IMR-90 (cell line): ENCODE measurements at regions not wholly inside any gene's neighbourhood (a gene's known extent, or its start where the extent isn't known, plus 50 kb on each side); places are given as distances from the start of the nearest gene placed in this dataset.

ENCODE experiments used
- ATAC-seq: fragments of 200-7000 bp; cut with Tn5 transposase; 2 replicates; pipeline ENCODE4 v1.9.1; 2020; ENCODE audit warnings: low read depth, mild to moderate bottlenecking, moderate library complexity
- BruUV-seq: library from RNA; stranded (reverse); fragments of 400-500 nt; replicated peaks from 2 replicates; lab custom pipeline; 2021; lab: Mats Ljungman, UMichigan
- CTCF ChIA-PET: fragments of 300-600 bp; formaldehyde crosslinking; extraction: SDS; loops from one replicate; lab custom pipeline; 2021; ENCODE audit warnings: antibody characterized with exemption; lab: Yijun Ruan, JAX
- POLR2A ChIA-PET: fragments of 300-600 bp; sonication (Branson Sonifier 250); formaldehyde crosslinking; loops from one replicate; lab custom pipeline; 2022; ENCODE audit warnings: antibody characterized with exemption; ENCODE audit not compliant: unreplicated experiment; lab: Charles Lee
- DNase-seq: peaks from one replicate; pipeline ENCODE4 v3.0.0; 2013
- H2AFZ ChIP-seq: replicated peaks from 2 replicates; pipeline ENCODE3; 2013; ENCODE audit warnings: low read length, mild to moderate bottlenecking; ENCODE audit not compliant: poor library complexity
- H2AK5ac ChIP-seq: 2 replicates; pipeline ENCODE4 v1.6.1; 2013; ENCODE audit warnings: low read depth, low read length, inconsistent platforms
- H2AK9ac ChIP-seq: replicated peaks from 2 replicates; pipeline ENCODE3; 2013; ENCODE audit warnings: mild to moderate bottlenecking, low read depth, low read length, moderate library complexity; ENCODE audit not compliant: poor library complexity
- H2BK120ac ChIP-seq: 2 replicates; pipeline ENCODE4 v1.6.1; 2013; ENCODE audit warnings: low read depth, low read length, inconsistent platforms
- H2BK15ac ChIP-seq: 3 replicates; pipeline ENCODE4 v1.6.1; 2013; ENCODE audit warnings: low read depth, low read length, inconsistent platforms
- H2BK20ac ChIP-seq: 2 replicates; pipeline ENCODE4 v1.6.1; 2013; ENCODE audit warnings: low read depth, mild to moderate bottlenecking, inconsistent platforms, low read length, moderate library complexity
- H2BK5ac ChIP-seq: 2 replicates; pipeline ENCODE4 v1.6.1; 2013; ENCODE audit warnings: mild to moderate bottlenecking, low read depth, low read length, inconsistent platforms; ENCODE audit not compliant: poor library complexity, severe bottlenecking
- H3K14ac ChIP-seq: replicated peaks from 2 replicates; pipeline ENCODE4 v1.6.1; 2013; ENCODE audit warnings: low read depth, low read length, inconsistent platforms
- H3K18ac ChIP-seq: 2 replicates; pipeline ENCODE4 v1.6.1; 2013; ENCODE audit warnings: low read depth, low read length, control low read depth
- H3K23ac ChIP-seq: 2 replicates; pipeline ENCODE4 v1.6.1; 2013; ENCODE audit warnings: low read depth, low read length, inconsistent platforms
- H3K27ac ChIP-seq: 2 replicates; pipeline ENCODE4 v1.5.1; 2013; ENCODE audit warnings: mild to moderate bottlenecking, control low read depth, low read length; ENCODE audit not compliant: insufficient read depth
- H3K27me3 ChIP-seq: 2 replicates; pipeline ENCODE4 v1.6.1; 2013; ENCODE audit warnings: low read length; ENCODE audit not compliant: control insufficient read depth, insufficient read depth
- H3K36me3 ChIP-seq: 2 replicates; pipeline ENCODE4 v1.6.1; 2013; ENCODE audit warnings: low read length, mixed read lengths; ENCODE audit not compliant: control insufficient read depth, insufficient read depth
- H3K4ac ChIP-seq: 2 replicates; pipeline ENCODE4 v1.6.1; 2013; ENCODE audit warnings: low read depth, low read length, inconsistent platforms
- H3K4me1 ChIP-seq: 2 replicates; pipeline ENCODE4 v1.6.1; 2013; ENCODE audit warnings: low read length, mixed read lengths; ENCODE audit not compliant: control insufficient read depth, insufficient read depth
- H3K4me2 ChIP-seq: 2 replicates; pipeline ENCODE4 v1.6.1; 2013; ENCODE audit warnings: low read depth, mild to moderate bottlenecking, control low read depth, low read length, moderate library complexity
- H3K4me3 ChIP-seq: 2 replicates; pipeline ENCODE4 v1.5.1; 2013; ENCODE audit warnings: low read depth, mild to moderate bottlenecking, control low read depth, low read length, moderate library complexity; ENCODE audit not compliant: insufficient read depth
- H3K56ac ChIP-seq: 2 replicates; pipeline ENCODE4 v1.6.1; 2013; ENCODE audit warnings: low read length, inconsistent platforms; ENCODE audit not compliant: insufficient read depth; ENCODE audit errors: extremely low read depth
- H3K79me1 ChIP-seq, 2 experiments: 2 replicates each; pipeline ENCODE4 v1.6.1; 2013; ENCODE audit warnings: low read length in 2 of 2, inconsistent platforms in 1 of 2, low read depth in 1 of 2
- H3K9ac ChIP-seq: 2 replicates; pipeline ENCODE4 v1.6.1; 2013; ENCODE audit warnings: low read depth, low read length, control low read depth
- H3K9me1 ChIP-seq: 2 replicates; pipeline ENCODE4 v1.6.1; 2013; ENCODE audit warnings: low read length, inconsistent platforms; ENCODE audit not compliant: insufficient read depth
- H3K9me3 ChIP-seq: 2 replicates; pipeline ENCODE4 v1.6.1; 2013; ENCODE audit warnings: low read length; ENCODE audit not compliant: control insufficient read depth, insufficient read depth
- H4K20me1 ChIP-seq: 2 replicates; pipeline ENCODE4 v1.6.1; 2013; ENCODE audit warnings: low read length, inconsistent platforms; ENCODE audit not compliant: insufficient read depth
- H4K5ac ChIP-seq: 2 replicates; pipeline ENCODE4 v1.6.1; 2013; ENCODE audit warnings: mild to moderate bottlenecking, low read depth, low read length, control low read depth
- H4K8ac ChIP-seq, 2 experiments: 2 replicates each; pipeline ENCODE4 v1.6.1; 2013; ENCODE audit warnings: low read depth in 2 of 2, low read length in 2 of 2, control low read depth in 1 of 2, inconsistent platforms in 1 of 2
- H4K91ac ChIP-seq: 2 replicates; pipeline ENCODE4 v1.6.1; 2013; ENCODE audit warnings: low read depth, low read length, inconsistent platforms; ENCODE audit not compliant: insufficient read depth
- BHLHE40 ChIP-seq: fragments of 150-350 bp; IDR thresholded peaks from 2 replicates; pipeline ENCODE4 v1.6.1; 2016; ENCODE audit warnings: mild to moderate bottlenecking, low read depth, low read length
- CEBPB ChIP-seq: IDR thresholded peaks from 2 replicates; pipeline ENCODE4 v1.6.1; 2012; ENCODE audit warnings: low read depth, low read length, improper control_type of control experiment
- CHD1 ChIP-seq: IDR thresholded peaks from 2 replicates; pipeline ENCODE4 v1.6.1; 2012; ENCODE audit warnings: low read depth, low read length, improper control_type of control experiment
- MAFK ChIP-seq: IDR thresholded peaks from 2 replicates; pipeline ENCODE4 v1.6.1; 2012; ENCODE audit warnings: low read depth, low read length, improper control_type of control experiment
- MAZ ChIP-seq: IDR thresholded peaks from 2 replicates; pipeline ENCODE4 v1.6.1; 2012; ENCODE audit warnings: low read depth, mild to moderate bottlenecking, low read length, improper control_type of control experiment, moderate library complexity, borderline replicate concordance
- MXI1 ChIP-seq: IDR thresholded peaks from 2 replicates; pipeline ENCODE4 v1.6.1; 2012; ENCODE audit warnings: low read depth, mild to moderate bottlenecking, low read length, moderate library complexity, borderline replicate concordance
- POLR2A ChIP-seq: IDR thresholded peaks from 2 replicates; pipeline ENCODE4 v1.6.1; 2012; ENCODE audit warnings: mild to moderate bottlenecking, low read depth, low read length
- RAD21 ChIP-seq: IDR thresholded peaks from 2 replicates; pipeline ENCODE4 v1.6.1; 2012; ENCODE audit warnings: low read length, improper control_type of control experiment
- RCOR1 ChIP-seq: IDR thresholded peaks from 2 replicates; pipeline ENCODE4 v1.6.1; 2012; ENCODE audit warnings: mild to moderate bottlenecking, low read length, improper control_type of control experiment; ENCODE audit not compliant: insufficient replicate concordance
- RFX5 ChIP-seq: IDR thresholded peaks from 2 replicates; pipeline ENCODE4 v1.8.0; 2012; ENCODE audit warnings: low read depth, mild to moderate bottlenecking, low read length, moderate library complexity
- SMC3 ChIP-seq: fragments of 150-350 bp; IDR thresholded peaks from 2 replicates; pipeline ENCODE4 v1.6.1; 2016; ENCODE audit warnings: low read depth, mild to moderate bottlenecking, antibody characterized with exemption, low read length, moderate library complexity
- USF2 ChIP-seq: fragments of 150-350 bp; IDR thresholded peaks from 2 replicates; pipeline ENCODE4 v1.6.1; 2017; ENCODE audit warnings: mild to moderate bottlenecking, antibody characterized with exemption, low read length, low read depth
- WGBS, 2 experiments: methylation state at CpG; one replicate each; pipeline versions ENCODE4 v1.1.5 to v1.1.7; 2013; ENCODE audit warnings: missing lambda C conversion rate in 2 of 2; ENCODE audit not compliant: insufficient read length in 1 of 2; ENCODE audit errors: extremely low coverage in 2 of 2; 5-methylcytosine and 5-hydroxymethylcytosine counted together
- dilution Hi-C: fragments of 300-500 bp; cut with HindIII; formaldehyde crosslinking; loops from one replicate; pipeline ENCODE4 v1.14.3; 2018; ENCODE audit warnings: low sequenced_read_pairs; ENCODE audit not compliant: unreplicated experiment
- in situ Hi-C: fragments of 300-500 bp; cut with MboI; formaldehyde crosslinking; loops from 3 replicates; pipeline ENCODE4 v1.14.3; 2019; ENCODE audit warnings: low sequenced_read_pairs, inconsistent platforms, mixed read lengths
- intact Hi-C: fragments of 100-400 bp; cut with micrococcal nuclease; formaldehyde crosslinking; loops from 2 replicates; pipeline ENCODE4 v1.10.0; 2022

DNA sequence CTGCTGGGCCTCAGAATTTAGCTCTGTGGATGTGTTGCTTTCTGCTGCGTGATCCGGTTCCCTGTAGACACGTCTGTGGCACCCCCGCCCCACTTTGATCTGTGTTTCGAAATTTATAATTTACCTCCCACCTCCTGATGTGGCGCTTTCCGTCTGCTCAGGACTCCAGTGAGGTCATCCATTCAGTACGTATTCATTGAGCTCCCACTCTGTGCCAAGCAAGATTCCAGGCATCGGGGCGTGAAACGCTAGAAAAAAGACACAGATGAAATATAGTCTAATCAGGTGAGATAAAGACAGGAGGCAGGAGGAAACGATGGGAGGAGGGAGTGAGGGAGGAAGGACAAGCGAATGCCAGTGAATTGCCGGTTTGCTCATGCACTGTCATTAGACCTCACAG, 431.9 kb upstream of the SULF2 start:
- no peaks in the 10 kb centered on the region for H3K4me1 ChIP-seq
- no peaks in the 10 kb centered on the region for H3K9me3 ChIP-seq
- H3K14ac ChIP-seq: no peak overlapping the region
- H4K20me1 ChIP-seq: no peaks in the 10 kb centered on the region
- no peak overlapping the region for H3K18ac ChIP-seq
- H2AK5ac ChIP-seq: no peak overlapping the region
- H3K4me2 ChIP-seq: no peak overlapping the region
- no peak overlapping the region for H4K8ac ChIP-seq
- no peaks in the 10 kb centered on the region; the same call in 1 of the 2 replicates for H3K27me3 ChIP-seq
- no peak overlapping the region for H4K5ac ChIP-seq
- CTCF ChIA-PET: no interaction called here
- H4K91ac ChIP-seq: no peak overlapping the region
- H3K9ac ChIP-seq: no peak overlapping the region
- no peaks in the 10 kb centered on the region for H3K36me3 ChIP-seq
- H3K23ac ChIP-seq: no peak overlapping the region
- H2AFZ ChIP-seq: no peak overlapping the region
- dilution Hi-C loops: no loop called here
- intact Hi-C loops: no loop called here
- no peak overlapping the region for H3K4ac ChIP-seq
- H3K56ac ChIP-seq: no peak overlapping the region
- in situ Hi-C loops: no loop called here
- H2BK5ac ChIP-seq: no peak overlapping the region
- H2BK20ac ChIP-seq: no peak overlapping the region
- no peak overlapping the region for H2BK15ac ChIP-seq
- TF ChIP-seq CEBPB (no peak), MXI1 (no peak), SMC3 (no peak), RCOR1 (no peak), MAZ (no peak), POLR2A (no peak), BHLHE40 (no peak), RAD21 (no peak), RFX5 (no peak), USF2 (no peak), MAFK (no peak), CHD1 (no peak)
- H2AK9ac ChIP-seq: no peak overlapping the region
- no peaks in the 10 kb centered on the region for H3K9me1 ChIP-seq
- no peak overlapping the region for H3K4me3 ChIP-seq
- 46% methylated on average over 9 of the region's 14 CpGs; no CpG with 5 or more reads in 1 of the 2 experiments for WGBS, 2 experiments
- H3K27ac ChIP-seq: no peak overlapping the region
- DNase-seq (no peak), ATAC-seq (no peak)
- POLR2A ChIA-PET: no interaction called here
- no TSS peak for BruUV-seq
- no peak overlapping the region for H2BK120ac ChIP-seq
- H3K79me1 ChIP-seq: no peaks in the 10 kb centered on the region
